ENCODE measurements at regions not wholly inside any gene's neighbourhood (a gene's known extent, or its start where the extent isn't known, plus 50 kb on each side); places are given as distances from the start of the nearest gene placed in this dataset.

DNA sequence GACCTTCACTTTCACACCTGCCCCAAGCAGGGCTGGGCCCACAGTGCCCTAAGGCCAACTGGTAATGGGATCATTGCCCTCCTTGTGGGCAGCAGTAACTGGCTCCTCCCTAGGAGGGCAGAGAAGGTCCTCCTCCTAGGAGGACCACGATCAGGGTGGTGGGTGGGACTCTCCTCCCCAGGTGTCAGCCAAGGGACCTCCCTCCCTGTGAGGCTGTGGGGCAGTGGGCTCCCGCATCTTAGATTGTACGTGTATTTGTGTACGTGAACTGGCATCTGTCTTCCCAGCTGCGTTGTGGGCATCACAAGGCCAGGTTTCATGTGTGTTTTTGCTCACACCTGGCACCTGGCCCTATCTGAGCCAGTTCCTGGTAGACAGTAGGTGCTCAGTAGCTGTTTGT lies 111.8 kb downstream of the SOX1 start (continued):
- no peak for TF ChIP-seq SUZ12 (IDR thresholded peaks at IDR 0.05; ENCODE audit: low read length)
- TF ChIP-seq BCL11A (IDR thresholded peaks at IDR 0.05; ENCODE audit: low read depth in 2 of 2, low read length in 2 of 2): no peak
- no peak for TF ChIP-seq EZH2 (IDR thresholded peaks at IDR 0.05; ENCODE audit: low read depth, low read length, severe bottlenecking)
- TF ChIP-seq CHD1 (IDR thresholded peaks at IDR 0.05; ENCODE audit: low read depth, low read length): no peak
